Esophagus muscularis mucosa (tissue), 4 donors: ENCODE measurements at regions not wholly inside any gene's neighbourhood (a gene's known extent, or its start where the extent isn't known, plus 50 kb on each side); places are given as distances from the start of the nearest gene placed in this dataset.

Source experiments
- CTCF ChIP-seq, 3 experiments: fragments of 200-600 bp in 2 of 3; fragments of 450-650 bp in 1 of 3; sonication (generic) in 2 of 3; IDR thresholded peaks; one replicate each; pipeline ENCODE4 v1.5.1; 2017 to 2019; ENCODE audit warnings: antibody characterized with exemption in 3 of 3, mild to moderate bottlenecking in 2 of 3, moderate library complexity in 1 of 3
- EP300 ChIP-seq: sonication (generic); formaldehyde crosslinking; IDR thresholded peaks from one replicate; pipeline ENCODE4 v1.6.1; 2017; ENCODE audit warnings: antibody characterized with exemption
- POLR2A ChIP-seq: fragments of 450-650 bp; IDR thresholded peaks from one replicate; pipeline ENCODE4 v1.6.1; 2017; ENCODE audit warnings: antibody characterized with exemption, moderate library complexity, mild to moderate bottlenecking, low read depth
- POLR2AphosphoS5 ChIP-seq, 2 donors: sonication (generic); formaldehyde crosslinking; IDR thresholded peaks; one replicate each; pipeline ENCODE4 v1.6.1; 2017; ENCODE audit warnings: antibody characterized with exemption in 2 of 2

- TF ChIP-seq CTCF (IDR thresholded peaks at IDR 0.05), result no peak
- no peak for TF ChIP-seq POLR2A
- no peak for TF ChIP-seq POLR2AphosphoS5 (IDR thresholded peaks at IDR 0.05)
- no peak for TF ChIP-seq EP300
These were observed 138.0 kb downstream of the MTX3 start for GRCh38 chr5:79853028-79853427.
